HCT116 (cell line): ENCODE measurements at regions not wholly inside any gene's neighbourhood (a gene's known extent, or its start where the extent isn't known, plus 50 kb on each side); places are given as distances from the start of the nearest gene placed in this dataset.

Experiments used
- ATAC-seq: fragments of 200-7000 bp; cut with Tn5 transposase; 2 replicates; pipeline ENCODE4 v1.9.1; 2020; ENCODE audit warnings: mild to moderate bottlenecking, moderate library complexity
- BruUV-seq: library from RNA; stranded (reverse); fragments of 400-500 nt; replicated peaks from 2 replicates; lab custom pipeline; 2021; lab: Mats Ljungman, UMichigan
- CTCF ChIA-PET: fragments of 300-600 bp; sonication (Branson Sonifier 250); formaldehyde crosslinking; loops from one replicate; lab custom pipeline; 2021; ENCODE audit warnings: antibody characterized with exemption; lab: Charles Lee
- POLR2A ChIA-PET: fragments of 300-600, 350-600 bp; sonication (Branson Sonifier 250); formaldehyde crosslinking; loops from one replicate; lab custom pipeline; 2021; ENCODE audit warnings: antibody characterized with exemption; lab: Charles Lee
- RAD21 ChIA-PET, 2 experiments: fragments of 300-600 bp; sonication (Branson Sonifier 250); formaldehyde crosslinking; loops; one replicate each; lab custom pipeline; 2023; ENCODE audit warnings: low total read pairs in 2 of 2; ENCODE audit not compliant: uncharacterized antibody in 2 of 2, unreplicated experiment in 2 of 2, low non-redundant PET in 1 of 2; lab: Charles Lee
- DNase-seq: peaks from one replicate; pipeline ENCODE4 v3.0.0-alpha.2; 2010; ENCODE audit warnings: low read depth, low spot score
- H2AFZ ChIP-seq: fragments of 200-600 bp; shearing (Covaris generic), sonication (generic); 2 replicates; pipeline ENCODE4 v1.6.1; 2017; ENCODE audit warnings: low read depth, mixed run types, mixed read lengths, antibody characterized with exemption, low read length; ENCODE audit not compliant: poor library complexity, severe bottlenecking
- H3K27ac ChIP-seq: 2 replicates; pipeline ENCODE4 v1.5.1; 2012; ENCODE audit warnings: low read depth, low read length
- H3K27me3 ChIP-seq: fragments of 200-600 bp; sonication (generic); 2 replicates; pipeline ENCODE4 v1.6.1; 2016; ENCODE audit warnings: mixed run types, low read length, mixed read lengths; ENCODE audit not compliant: insufficient read depth
- H3K36me3 ChIP-seq, 2 experiments: fragments of 200-500 bp in 1 of 2; fragments of 200-600 bp in 1 of 2; sonication (Bioruptor generic) in 1 of 2; sonication (generic) in 1 of 2; 2 replicates each; pipeline versions ENCODE4 v1.5.1 to v1.6.1; 2014 to 2016; ENCODE audit warnings: low read length in 2 of 2, inconsistent platforms in 1 of 2, mixed read lengths in 1 of 2, mixed run types in 1 of 2; ENCODE audit not compliant: insufficient read depth in 2 of 2, control insufficient read depth in 1 of 2
- H3K4me1 ChIP-seq, 2 experiments: fragments of 200-600 bp in 1 of 2; sonication (generic) in 1 of 2; 2 replicates each; pipeline versions ENCODE4 v1.5.1 to v1.6.1; 2012 to 2017; ENCODE audit warnings: low read length in 2 of 2, inconsistent platforms in 1 of 2, mild to moderate bottlenecking in 1 of 2, mixed read lengths in 1 of 2, mixed run types in 1 of 2, moderate library complexity in 1 of 2; ENCODE audit not compliant: insufficient read depth in 2 of 2, control insufficient read depth in 1 of 2
- H3K4me2 ChIP-seq: fragments of 200-600 bp; sonication (generic); 2 replicates; pipeline ENCODE4 v1.6.1; 2017; ENCODE audit warnings: mixed run types, low read length, mixed read lengths
- H3K4me3 ChIP-seq, 2 experiments: fragments of 200-600 bp in 1 of 2; sonication (generic) in 1 of 2; replicated peaks in 1 of 2; 2 replicates each; pipeline ENCODE4 v1.5.1; 2011 to 2016; ENCODE audit warnings: low read length in 2 of 2, control low read depth in 1 of 2, low read depth in 1 of 2, mild to moderate bottlenecking in 1 of 2, mixed read lengths in 1 of 2, mixed run types in 1 of 2
- H3K79me2 ChIP-seq: fragments of 200-600 bp; sonication (generic); 2 replicates; pipeline ENCODE4 v1.6.1; 2017; ENCODE audit warnings: mild to moderate bottlenecking, mixed run types, low read length, moderate library complexity, mixed read lengths; ENCODE audit not compliant: insufficient read depth
- H3K9ac ChIP-seq: fragments of 200-600 bp; sonication (generic); 2 replicates; pipeline ENCODE4 v1.6.1; 2016; ENCODE audit warnings: low read length, mixed read lengths
- H3K9me2 ChIP-seq: fragments of 200-600 bp; sonication (generic), shearing (Covaris generic); 2 replicates; pipeline ENCODE4 v1.6.1; 2017; ENCODE audit warnings: mixed run types, mild to moderate bottlenecking, moderate library complexity; ENCODE audit not compliant: insufficient read depth
- H3K9me3 ChIP-seq, 2 experiments: fragments of 200-500 bp in 1 of 2; fragments of 200-600 bp in 1 of 2; sonication (Bioruptor generic) in 1 of 2; sonication (generic) in 1 of 2; 2 replicates each; pipeline ENCODE4 v1.6.1; 2014 to 2017; ENCODE audit warnings: low read length in 2 of 2, mixed read lengths in 2 of 2, inconsistent platforms in 1 of 2, low read depth in 1 of 2, mild to moderate bottlenecking in 1 of 2, mixed run types in 1 of 2, moderate library complexity in 1 of 2; ENCODE audit not compliant: control insufficient read depth in 1 of 2, insufficient read depth in 1 of 2
- H4K20me1 ChIP-seq: fragments of 200-600 bp; sonication (generic), shearing (Covaris generic); 2 replicates; pipeline ENCODE4 v1.6.1; 2017; ENCODE audit warnings: mixed run types, mild to moderate bottlenecking, moderate library complexity; ENCODE audit not compliant: insufficient read depth
- CBX3 ChIP-seq: IDR thresholded peaks from 2 replicates; pipeline ENCODE4 v1.6.1; 2012; ENCODE audit warnings: low read depth
- ELF1 ChIP-seq: IDR thresholded peaks from 2 replicates; pipeline ENCODE4 v1.6.1; 2012; ENCODE audit warnings: low read depth, borderline replicate concordance
- EZH2 ChIP-seq: fragments of 200-600 bp; sonication (generic); IDR thresholded peaks from 2 replicates; pipeline ENCODE4 v1.6.1; 2017; ENCODE audit warnings: antibody characterized with exemption, mixed run types
- JUND ChIP-seq: IDR thresholded peaks from 2 replicates; pipeline ENCODE4 v1.6.1; 2012
- SP1 ChIP-seq: IDR thresholded peaks from 2 replicates; pipeline ENCODE4 v1.6.1; 2012; ENCODE audit warnings: low read depth
- YY1 ChIP-seq: IDR thresholded peaks from 2 replicates; pipeline ENCODE4 v1.6.1; 2011; ENCODE audit warnings: low read length, low read depth, moderate library complexity, mild to moderate bottlenecking; ENCODE audit not compliant: insufficient replicate concordance; ENCODE audit errors: extremely low read depth
- ZNF274 ChIP-seq: fragments of 200-500 bp; sonication (Bioruptor generic); IDR thresholded peaks from 2 replicates; pipeline ENCODE4 v1.6.1; 2014; ENCODE audit warnings: mild to moderate bottlenecking, low read depth, low read length, inconsistent platforms
- intact Hi-C: fragments of 100-400 bp; cut with micrococcal nuclease; formaldehyde crosslinking; loops from 2 replicates; pipeline ENCODE4 v1.10.0; 2022
- TF ChIP-seq, protein P1 (sequence below): IDR thresholded peaks from 2 replicates; pipeline ENCODE4 v1.6.1; 2011; ENCODE audit warnings: mild to moderate bottlenecking, low read length, moderate library complexity; ENCODE audit not compliant: insufficient replicate concordance; ENCODE audit errors: extremely low read depth
- TF ChIP-seq, protein P2 (sequence below), 3 experiments: fragments of 200-600 bp in 1 of 3; sonication (generic) in 1 of 3; IDR thresholded peaks in 2 of 3; conservative IDR thresholded peaks in 1 of 3; 2 replicates each; pipeline ENCODE4 v1.5.1; 2012 to 2017; ENCODE audit warnings: low read depth in 2 of 3, low read length in 2 of 3, antibody characterized with exemption in 1 of 3, borderline replicate concordance in 1 of 3, control low read depth in 1 of 3, mild to moderate bottlenecking in 1 of 3, mixed read lengths in 1 of 3, mixed run types in 1 of 3, moderate library complexity in 1 of 3; ENCODE audit not compliant: insufficient read depth in 1 of 3
- TF ChIP-seq, protein P3 (sequence below): IDR thresholded peaks from 2 replicates; pipeline ENCODE4 v1.6.1; 2012

DNA sequence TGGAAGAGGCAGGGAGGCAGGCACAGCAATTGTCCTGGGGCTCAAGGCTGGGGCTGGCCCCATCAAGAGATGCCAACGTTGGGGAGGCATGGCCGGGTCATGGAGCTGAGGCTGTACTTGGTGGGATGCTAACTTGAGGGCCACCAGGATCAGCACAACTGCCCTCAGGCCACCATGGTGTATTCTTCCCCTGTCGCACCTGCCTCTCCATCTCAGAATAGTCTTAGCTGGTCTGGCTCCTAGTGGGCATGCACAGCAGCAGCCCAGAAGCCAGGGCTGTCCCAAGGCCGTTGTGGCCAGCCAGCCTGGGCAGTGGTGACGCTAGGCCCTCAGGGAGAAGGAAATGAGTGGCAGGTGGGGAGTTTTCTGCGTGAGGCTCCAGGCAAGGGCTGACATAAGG is 91.3 kb downstream of the DHCR7 start:
- Histone ChIP-seq H3K9ac (no peak overlapping the region), H3K9me2 (no peaks in the 10 kb centered on the region), H3K27me3 (peaks cover 28% of the 10 kb centered on the region; the same call in 1 of the 2 replicates), H3K27ac (no peak overlapping the region), H3K9me3 (no peaks in the 10 kb centered on the region), H3K36me3 (no peaks in the 10 kb centered on the region), H3K4me1 (no peaks in the 10 kb centered on the region), H3K79me2 (no peaks in the 10 kb centered on the region), H2AFZ (no peak overlapping the region), H3K4me2 (no peak overlapping the region), H4K20me1 (no peaks in the 10 kb centered on the region), H3K4me3 (no peak overlapping the region)
- no peak for DNase-seq
- no peak for ATAC-seq
- CTCF ChIA-PET: no interaction called here
- RAD21 ChIA-PET: no interaction called here
- intact Hi-C loops: no loop called here
- no TSS peak for BruUV-seq
- TF ChIP-seq YY1: no peak
- TF ChIP-seq CBX3: no peak
- TF ChIP-seq JUND: no peak
- POLR2A ChIA-PET: no interaction called here

DNA sequence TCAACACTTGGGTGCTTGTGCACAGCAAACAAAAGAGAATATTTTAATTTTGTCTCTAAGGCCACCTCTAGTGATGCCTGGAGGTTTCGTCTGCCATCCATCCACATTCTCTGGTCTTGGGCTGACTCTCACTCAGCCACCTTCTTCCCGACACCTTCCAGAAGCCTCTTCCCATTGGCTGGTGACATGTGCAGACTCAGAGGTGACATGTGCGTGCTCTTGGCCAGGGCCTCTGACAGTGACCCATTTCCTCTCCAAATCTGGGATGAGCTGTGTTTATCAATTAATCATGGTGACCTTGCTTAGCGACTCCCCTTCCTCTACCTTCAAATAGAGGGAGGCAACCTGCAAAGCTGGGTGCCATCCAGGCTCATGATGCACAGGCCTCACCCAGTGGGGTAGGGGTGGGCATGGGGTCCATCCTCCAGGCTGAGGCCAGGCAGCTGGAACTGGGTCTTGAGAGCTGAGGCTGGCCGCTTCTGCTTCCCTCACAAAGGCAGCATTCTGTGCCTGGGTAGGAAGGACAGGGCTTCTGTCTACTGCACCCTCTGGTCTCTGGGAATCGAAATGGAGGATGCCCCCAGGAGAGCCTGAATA is 91.8 kb downstream of the DHCR7 start:
- Histone ChIP-seq H3K9ac (no peak overlapping the region), H3K4me2 (no peak overlapping the region)
- POLR2A ChIA-PET: no interaction called here
- TF ChIP-seq EZH2 (no peak), ZNF274 (no peak), CBX3 (no peak), SP1 (no peak), ELF1 (no peak), JUND (no peak)
- TF ChIP-seq, protein P1, sequence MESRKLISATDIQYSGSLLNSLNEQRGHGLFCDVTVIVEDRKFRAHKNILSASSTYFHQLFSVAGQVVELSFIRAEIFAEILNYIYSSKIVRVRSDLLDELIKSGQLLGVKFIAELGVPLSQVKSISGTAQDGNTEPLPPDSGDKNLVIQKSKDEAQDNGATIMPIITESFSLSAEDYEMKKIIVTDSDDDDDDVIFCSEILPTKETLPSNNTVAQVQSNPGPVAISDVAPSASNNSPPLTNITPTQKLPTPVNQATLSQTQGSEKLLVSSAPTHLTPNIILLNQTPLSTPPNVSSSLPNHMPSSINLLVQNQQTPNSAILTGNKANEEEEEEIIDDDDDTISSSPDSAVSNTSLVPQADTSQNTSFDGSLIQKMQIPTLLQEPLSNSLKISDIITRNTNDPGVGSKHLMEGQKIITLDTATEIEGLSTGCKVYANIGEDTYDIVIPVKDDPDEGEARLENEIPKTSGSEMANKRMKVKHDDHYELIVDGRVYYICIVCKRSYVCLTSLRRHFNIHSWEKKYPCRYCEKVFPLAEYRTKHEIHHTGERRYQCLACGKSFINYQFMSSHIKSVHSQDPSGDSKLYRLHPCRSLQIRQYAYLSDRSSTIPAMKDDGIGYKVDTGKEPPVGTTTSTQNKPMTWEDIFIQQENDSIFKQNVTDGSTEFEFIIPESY: no peak
- TF ChIP-seq, protein P2, sequence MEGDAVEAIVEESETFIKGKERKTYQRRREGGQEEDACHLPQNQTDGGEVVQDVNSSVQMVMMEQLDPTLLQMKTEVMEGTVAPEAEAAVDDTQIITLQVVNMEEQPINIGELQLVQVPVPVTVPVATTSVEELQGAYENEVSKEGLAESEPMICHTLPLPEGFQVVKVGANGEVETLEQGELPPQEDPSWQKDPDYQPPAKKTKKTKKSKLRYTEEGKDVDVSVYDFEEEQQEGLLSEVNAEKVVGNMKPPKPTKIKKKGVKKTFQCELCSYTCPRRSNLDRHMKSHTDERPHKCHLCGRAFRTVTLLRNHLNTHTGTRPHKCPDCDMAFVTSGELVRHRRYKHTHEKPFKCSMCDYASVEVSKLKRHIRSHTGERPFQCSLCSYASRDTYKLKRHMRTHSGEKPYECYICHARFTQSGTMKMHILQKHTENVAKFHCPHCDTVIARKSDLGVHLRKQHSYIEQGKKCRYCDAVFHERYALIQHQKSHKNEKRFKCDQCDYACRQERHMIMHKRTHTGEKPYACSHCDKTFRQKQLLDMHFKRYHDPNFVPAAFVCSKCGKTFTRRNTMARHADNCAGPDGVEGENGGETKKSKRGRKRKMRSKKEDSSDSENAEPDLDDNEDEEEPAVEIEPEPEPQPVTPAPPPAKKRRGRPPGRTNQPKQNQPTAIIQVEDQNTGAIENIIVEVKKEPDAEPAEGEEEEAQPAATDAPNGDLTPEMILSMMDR (IDR thresholded peaks at IDR 0.05 in 2 of 3, conservative IDR thresholded peaks at IDR 0.05 in 1 of 3; ENCODE audit: borderline replicate concordance in 1 of 3, insufficient read depth in 1 of 3, low read depth in 2 of 3, low read length in 2 of 3): no peak
- TF ChIP-seq, protein P3, sequence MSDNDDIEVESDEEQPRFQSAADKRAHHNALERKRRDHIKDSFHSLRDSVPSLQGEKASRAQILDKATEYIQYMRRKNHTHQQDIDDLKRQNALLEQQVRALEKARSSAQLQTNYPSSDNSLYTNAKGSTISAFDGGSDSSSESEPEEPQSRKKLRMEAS: no peak
- TF ChIP-seq, all 23 proteins: peak for 0
- H2AFZ ChIP-seq: no peak overlapping the region
- no peaks in the 10 kb centered on the region for H3K79me2 ChIP-seq
- no peaks in the 10 kb centered on the region for H3K9me2 ChIP-seq
- RAD21 ChIA-PET: no interaction called here
- ATAC-seq: no peak
- no peaks in the 10 kb centered on the region for H3K36me3 ChIP-seq
- no peaks in the 10 kb centered on the region for H3K9me3 ChIP-seq
- CTCF ChIA-PET: no interaction called here
- H3K4me1 ChIP-seq: no peaks in the 10 kb centered on the region
- H3K4me3 ChIP-seq: no peak overlapping the region
- no TSS peak for BruUV-seq
- intact Hi-C loops: no loop called here
- DNase-seq: no peak
- H4K20me1 ChIP-seq: no peaks in the 10 kb centered on the region
- H3K27me3 ChIP-seq: peaks cover 28% of the 10 kb centered on the region; the same call in 1 of the 2 replicates
- no peak overlapping the region for H3K27ac ChIP-seq
